UCSD-AML1 (cell line): ENCODE measurements at regions not wholly inside any gene's neighbourhood (a gene's known extent, or its start where the extent isn't known, plus 50 kb on each side); places are given as distances from the start of the nearest gene placed in this dataset.
"Not testable (repeated sequence)": the region's sequence is repeated elsewhere in the genome, so short reads cannot be mapped to it uniquely, and the experiment has no call there.

Experiments
- DNase-seq: peaks from one replicate; lab custom pipeline; 2025; ENCODE audit not compliant: unreplicated experiment; lab: John Stamatoyannopoulos, UW

DNA sequence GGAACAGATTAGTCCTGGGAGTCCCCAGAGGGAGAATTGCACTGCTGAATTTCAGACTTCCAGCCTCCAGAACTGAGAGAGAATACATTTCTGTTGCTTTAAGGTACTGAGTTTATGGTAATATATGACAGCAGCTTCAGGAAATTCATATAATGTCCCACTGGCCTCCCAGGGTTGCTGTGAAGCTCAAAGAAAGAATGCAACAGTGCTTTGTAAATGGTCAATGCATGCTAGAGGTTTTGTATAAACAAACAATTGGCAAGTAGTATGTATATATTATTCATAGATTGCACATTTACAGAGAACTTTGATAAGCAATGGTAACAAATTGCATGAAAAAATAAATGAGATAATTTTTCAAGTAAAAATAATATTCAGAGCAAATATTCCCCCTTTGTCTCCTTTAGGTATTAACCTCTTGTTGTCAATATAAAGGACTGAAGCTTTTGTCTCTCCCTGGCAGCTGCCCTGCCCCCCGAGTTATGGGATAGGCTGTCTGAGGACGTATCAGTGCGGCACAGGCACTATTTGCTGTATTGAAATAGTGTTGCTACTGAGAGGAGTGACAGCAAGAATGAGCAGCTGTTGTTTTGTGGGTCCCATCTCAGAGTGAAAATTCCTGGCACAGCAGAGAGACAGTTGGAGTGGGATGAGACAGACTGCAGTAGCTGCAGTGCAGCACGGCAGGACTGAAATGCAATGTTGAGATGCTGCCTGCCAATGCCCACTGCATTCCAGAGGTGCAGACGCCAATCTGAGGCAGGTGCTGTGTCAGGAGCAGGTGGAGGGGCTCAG lies 194.2 kb upstream of the GLRA1 start:
- no peak for DNase-seq

DNA sequence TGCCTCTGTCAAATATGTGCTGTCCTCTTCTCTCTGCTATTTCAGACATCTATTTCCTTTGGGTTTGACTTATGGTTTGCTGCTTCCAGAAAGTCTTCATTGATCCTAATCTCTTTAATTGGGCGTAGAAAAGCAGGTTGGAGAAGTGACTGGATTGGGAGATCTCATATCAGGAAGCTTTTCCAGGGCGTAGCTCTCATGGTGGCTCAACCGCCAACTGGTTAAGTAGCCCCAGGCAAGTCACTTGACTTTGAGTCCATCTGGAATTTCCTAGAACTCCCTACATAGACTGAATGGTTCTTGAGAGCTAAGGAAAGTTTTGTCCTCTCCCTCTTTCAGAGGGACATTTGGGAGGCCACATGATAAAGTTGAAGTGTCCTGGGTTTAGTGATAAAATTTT lies 192.3 kb upstream of the GLRA1 start:
- no peak for DNase-seq

DNA sequence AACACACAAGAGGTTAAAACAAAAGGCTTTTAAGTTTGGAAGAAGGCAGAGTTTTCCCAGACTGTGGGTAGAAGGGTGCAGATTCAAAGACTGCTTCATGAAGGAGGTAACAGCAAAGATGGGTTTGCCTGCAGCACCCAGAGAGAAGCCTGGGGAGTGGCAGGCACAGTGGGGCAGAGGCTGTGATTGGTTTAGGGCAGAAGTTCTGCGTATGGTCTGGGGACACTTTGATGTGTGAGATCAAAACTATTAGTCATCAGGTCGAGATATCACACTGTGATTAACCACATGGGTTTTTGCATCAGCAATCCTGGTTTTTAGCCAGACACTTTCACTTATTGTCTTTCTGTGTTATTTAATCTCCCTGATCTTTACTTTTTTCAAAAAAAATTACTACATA lies 188.8 kb upstream of the GLRA1 start:
- DNase-seq: no peak

DNA sequence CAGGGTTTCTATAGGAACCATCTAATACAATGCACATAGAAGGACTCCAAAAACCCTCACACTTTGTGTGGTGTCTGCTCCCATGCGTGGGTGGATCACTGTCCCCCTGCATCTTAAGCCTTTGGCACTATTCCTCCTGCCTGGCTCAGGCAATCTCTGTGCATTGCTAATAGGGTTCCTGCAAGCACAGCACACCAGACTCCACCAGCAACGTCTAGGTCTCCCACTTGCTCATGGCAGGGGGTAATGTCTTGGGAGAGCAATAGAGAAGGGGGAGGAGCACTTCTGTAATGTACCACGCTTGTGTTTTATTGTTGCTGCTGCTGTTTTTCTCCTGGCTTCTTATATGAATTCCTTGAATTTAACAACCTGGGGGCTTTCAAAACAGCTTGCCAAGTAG lies 182.6 kb upstream of the GLRA1 start:
- DNase-seq: no peak

DNA sequence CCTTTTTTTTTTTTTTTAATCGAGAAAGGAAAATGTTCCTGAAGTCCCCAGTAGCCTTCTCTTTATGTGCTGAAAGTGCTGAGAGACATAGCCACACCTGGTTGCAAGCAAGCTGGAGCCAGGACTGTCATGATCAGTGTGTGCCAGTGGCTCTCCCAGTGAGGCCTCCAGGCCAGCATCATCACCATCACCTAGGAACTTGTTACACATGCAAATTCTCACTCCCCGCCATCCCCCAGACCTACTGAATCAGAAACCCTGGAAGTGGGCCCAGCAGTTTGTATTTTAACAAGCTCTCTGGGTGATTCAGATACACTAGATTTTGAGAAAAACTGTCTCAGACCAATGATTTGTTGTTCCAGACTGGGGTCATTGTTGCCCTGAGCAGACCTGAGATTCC lies 181.9 kb upstream of the GLRA1 start:
- no peak for DNase-seq

DNA sequence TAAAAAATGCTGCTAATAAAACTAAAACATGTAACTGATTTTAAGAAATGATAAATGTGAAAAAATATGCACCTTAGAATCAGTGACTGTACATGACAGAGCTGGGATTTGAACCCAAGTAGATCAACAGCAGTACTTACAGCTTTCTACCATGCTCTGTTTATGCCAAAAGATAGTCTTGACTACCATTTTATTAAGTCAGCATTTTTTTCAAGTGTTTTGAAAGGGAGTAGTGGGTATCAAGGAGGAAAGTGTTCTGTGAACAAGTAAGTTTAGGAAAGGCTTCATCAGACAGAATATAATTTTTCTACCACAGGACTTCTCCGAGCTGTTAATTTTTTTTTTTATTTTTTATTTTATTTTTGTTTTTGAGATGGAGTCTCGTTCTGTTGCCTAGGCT lies 180.4 kb upstream of the GLRA1 start:
- no peak for DNase-seq

DNA sequence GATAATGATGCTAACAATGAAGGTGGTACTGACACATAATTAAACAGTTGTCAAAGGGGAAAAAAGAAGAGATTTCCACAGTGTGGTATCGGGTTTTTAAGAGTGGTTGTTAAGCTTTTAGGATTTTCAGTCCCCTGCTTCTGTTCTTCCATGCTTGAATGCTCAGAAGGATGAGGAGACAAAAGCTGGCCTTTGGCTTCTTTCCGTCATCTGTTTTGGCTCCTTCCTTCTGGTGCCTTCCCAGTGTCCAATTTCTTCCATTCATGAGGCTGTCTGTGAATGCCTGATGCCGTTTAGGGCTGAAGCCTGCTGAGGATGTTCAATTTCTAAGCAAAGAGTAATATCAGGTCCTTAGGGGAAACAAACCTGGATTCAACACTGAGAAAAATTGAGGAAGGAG lies 179.6 kb upstream of the GLRA1 start:
- DNase-seq: no peak

DNA sequence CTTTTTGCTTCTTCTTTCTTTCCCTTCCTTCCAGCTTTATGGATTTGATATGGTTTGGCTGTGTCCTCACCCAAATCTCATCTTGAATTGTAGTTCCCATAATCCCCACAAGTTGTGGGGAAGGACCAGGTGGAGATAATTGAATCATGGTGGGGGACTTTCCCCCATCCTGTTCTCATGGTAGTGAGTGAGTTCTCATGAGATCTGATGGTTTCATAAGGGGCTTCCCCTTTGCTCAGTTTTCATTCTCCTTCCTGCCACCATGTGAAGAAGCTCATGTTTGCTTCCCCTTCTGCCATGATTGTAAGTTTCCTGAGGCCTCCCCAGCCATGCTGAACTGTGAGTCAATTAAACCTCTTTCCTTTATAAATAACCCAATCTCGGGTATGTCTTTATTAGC lies 178.3 kb upstream of the GLRA1 start:
- not testable (repeated sequence) for DNase-seq

DNA sequence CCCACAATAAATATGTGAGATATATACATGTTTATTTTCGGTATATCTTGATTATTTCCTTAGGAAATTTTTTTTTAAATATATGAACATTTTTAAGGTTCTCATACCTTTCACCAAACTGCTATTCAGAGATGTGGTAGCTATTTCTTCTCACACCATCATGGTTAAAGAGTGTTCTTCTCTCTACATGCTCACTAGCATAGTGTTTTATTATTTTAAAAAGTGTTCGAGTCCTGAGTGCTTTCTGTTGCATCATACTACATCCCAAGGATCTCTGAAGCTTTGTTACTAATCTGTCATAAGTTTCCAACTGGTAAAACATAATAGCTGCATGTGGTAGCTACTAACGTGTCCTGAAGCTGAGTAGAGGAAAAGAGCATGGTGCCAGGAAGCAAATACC lies 177.4 kb upstream of the GLRA1 start:
- no peak for DNase-seq

DNA sequence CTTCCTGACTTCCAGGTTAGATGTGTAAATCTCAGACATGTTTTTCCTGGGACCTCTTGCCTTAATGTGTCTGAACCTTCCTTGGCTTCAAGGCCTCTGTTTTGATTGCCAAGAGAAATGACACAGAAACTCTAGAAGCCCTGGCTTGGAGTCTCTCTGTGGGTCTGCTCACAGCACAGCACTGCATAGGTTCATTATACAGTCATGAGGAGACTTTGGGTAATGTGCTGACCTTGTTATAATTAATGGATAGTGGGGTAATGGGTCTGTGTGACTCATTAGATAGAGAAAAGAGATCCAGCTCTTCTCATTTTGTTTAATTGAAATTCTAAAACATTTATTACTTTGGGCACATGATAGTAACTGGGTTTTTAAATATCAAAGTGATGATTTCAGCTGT lies 175.8 kb upstream of the GLRA1 start:
- no peak for DNase-seq

DNA sequence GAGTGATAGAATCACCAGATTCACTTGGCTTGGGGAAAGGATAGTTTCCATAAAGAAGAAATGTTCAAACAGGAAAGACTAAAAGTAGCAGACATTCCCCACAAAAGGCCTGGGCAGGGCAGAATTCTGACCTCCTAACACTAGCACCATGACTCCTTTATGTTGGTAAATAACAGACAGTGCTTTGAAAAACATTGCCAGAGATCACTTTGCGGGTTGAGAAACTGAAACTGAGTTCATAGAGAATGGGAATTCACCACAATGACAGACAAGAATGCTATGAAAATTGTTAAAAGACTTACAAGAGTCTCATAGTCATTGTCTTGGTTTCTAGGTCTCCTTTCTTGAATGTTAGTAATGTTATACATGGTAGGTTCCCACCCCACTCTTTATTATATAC lies 172.5 kb upstream of the GLRA1 start:
- DNase-seq: no peak

DNA sequence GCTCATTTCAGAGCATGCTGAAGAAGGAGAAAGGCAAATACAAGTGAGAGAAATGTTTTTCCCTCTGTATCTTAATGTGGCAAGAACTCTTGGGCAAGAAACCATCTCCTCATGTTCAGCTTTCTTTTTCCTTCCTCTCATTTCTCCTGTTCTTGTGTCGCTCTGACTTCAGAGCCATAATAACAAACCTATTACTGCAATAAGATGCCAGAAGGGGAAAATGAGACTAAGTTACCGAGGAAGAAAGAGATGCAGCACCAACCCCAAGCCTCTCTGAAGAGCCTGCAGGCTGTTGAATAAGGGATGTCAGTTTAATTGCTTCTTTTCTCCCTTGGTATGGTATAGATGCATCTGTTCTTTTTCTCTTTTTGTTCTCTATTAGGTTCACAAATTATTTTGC lies 170.1 kb upstream of the GLRA1 start:
- DNase-seq: no peak

DNA sequence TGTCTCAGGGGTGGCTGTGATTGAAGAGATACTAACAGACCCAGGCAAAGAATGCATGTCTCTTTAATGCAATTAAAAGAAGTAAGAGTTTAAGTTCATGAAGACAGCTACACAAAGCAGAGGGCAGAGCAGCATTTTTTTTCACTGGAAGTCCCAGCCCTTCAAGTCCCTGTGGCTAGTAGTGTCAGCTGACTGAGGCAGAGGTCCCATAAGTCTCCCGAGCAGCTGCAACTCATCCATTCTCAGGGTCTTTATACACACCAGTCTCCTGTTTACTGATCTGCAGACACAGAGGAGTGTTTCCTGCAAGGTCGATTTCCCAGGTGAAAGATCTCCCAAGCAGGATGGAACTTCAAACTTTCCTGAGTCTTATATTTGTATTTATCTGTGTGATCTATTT lies 169.4 kb upstream of the GLRA1 start:
- no peak for DNase-seq

DNA sequence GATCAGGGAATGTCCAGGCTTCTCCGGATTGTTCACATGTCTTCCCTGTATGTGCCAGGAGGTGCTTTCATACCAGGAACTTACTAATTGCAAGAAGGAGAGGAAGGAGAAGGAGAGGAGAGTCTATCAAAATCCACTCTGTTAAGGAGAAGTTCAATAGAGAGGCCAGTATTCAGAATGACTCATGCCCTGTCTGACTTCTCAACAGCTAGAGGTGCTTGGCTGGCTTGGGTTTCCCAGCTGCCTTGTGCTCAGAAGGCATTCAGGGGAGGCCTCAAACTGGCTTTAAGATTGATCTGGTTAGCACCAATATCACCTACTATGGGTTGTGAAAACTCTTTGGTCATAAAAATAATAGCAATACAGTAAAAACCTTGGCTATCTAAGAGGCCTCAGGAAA lies 167.9 kb upstream of the GLRA1 start:
- DNase-seq: no peak

DNA sequence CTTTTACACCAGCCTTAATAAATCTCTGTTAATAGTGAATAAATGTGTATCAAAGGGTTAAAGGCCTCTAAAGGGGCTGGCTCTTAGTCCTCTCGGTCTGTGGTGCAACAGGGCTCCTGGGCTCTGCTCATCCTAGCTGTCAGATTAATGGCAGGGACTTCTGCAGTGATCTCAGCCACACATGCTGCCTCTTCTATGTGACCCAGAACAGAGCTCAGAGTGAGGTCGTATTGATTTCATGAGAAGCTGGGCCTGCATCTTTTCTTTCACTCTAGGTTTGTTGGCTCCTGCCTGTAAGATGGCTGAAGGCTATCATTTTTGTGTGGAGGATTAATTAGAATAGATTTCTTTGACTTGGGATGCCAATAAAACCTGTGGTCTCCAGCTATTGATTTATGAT lies 165.0 kb upstream of the GLRA1 start:
- DNase-seq: no peak

DNA sequence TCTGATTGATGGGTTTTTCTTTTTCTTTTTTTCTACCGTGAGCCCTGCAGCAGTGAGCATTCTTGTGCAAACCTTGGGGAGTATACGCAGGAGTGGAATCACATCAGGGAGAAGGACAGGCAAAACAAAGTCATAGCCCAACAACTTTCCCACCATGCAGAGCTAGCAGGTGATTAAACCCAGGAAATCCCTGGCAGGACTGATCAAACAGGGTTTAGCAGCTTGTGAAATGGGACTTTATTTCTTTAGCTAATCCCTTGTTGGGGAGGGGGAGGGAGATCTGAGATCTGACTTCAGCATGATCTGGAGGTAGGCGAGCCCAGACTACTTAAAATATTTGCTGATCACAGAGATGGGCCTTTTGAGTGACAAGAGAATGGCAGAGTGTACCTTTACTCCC lies 162.0 kb upstream of the GLRA1 start:
- DNase-seq: no peak

DNA sequence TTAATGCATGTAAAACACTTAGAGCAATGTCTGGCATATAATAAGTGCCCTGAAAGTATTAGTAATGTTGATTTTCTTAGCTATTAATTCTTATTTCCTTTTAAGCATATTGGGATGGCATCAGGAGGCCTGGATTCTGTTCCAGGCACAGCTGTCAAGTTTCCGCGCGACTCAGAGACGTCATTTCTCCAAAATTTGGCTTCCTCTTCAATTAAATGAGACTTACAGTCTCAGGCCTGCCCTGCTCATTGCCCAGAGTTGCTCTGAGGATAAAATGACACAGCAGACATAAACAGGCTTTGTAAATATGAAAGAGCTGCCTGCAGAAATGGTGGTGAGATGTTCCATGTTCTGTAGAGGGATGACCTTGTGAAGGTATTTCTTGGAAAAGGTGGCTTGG lies 159.8 kb upstream of the GLRA1 start:
- no peak for DNase-seq

DNA sequence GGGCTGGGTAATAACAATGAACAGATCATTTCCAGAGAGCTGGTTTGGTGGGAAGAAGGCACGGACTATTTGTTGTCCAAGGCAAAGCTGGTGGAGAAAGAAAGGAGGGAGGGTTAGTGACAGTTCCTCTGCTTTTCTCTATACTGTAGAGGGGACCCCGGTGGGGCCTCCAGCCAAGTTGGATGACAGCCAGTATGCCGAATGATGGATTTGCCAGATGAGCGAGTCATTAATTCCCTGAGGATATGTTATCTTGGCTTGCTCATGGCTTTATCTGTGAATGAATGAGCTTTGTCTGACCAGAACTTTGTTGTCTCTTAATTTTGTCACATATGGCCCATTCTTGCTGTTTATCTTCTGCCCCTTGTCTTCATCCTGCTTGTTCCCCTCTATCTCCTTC lies 158.6 kb upstream of the GLRA1 start:
- no peak for DNase-seq

DNA sequence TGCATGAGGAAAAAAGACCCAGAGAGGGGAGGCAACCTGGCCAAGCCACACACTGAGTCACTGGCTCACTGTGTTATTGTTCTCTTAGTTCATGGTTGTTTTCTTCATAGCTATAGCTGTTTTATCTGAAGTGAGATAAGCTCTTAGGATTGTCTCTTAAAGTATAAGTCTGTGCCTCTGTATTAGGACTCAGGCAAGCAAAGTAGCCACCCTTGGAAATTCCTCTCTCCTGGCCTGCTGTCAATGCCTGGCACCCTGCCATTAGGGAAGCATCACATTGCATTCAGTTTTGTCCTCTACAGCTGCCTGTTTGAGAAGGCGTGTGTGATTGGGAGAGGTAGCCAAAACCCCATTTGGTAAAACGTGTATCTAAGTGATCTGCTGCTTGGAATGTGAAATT lies 147.4 kb upstream of the GLRA1 start:
- DNase-seq: no peak

DNA sequence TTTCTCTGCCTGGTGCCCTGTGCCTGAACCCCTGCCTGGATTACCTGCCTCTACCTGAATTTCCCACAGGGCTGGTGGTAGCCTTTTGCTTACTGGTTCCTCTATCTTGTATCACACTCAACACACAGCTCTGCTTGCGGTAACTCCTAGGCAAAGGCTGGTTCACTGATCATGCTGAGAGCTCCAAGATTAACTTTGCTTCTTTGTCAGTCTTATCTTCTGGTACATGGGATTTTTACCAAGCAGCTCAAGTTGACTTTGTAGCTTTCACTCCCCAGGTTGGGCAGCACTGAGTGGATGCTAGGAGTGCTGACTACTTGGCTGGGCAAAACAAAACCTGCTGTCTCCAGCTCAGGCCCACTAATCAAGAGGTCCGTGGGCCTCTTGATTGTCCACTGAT lies 145.9 kb upstream of the GLRA1 start:
- DNase-seq: no peak

DNA sequence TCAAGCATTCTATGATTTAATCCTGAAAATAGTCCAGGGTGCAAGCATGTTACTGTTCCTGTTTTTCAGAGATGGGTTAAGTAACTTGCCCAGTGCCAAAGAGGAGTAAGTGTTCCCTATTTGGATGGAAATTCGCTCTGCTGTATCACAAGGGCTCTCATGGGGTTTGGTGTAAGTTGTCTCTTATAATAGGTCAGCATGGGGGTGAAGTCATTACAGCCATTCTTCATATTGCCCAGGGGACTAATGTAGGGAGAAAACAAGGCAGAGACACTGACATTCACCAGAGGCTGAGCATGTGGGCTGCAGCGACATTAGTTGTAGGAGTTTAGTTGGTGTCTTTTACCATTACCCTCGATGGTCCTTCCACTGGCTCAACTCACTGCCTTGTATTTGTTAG lies 142.1 kb upstream of the GLRA1 start:
- no peak for DNase-seq

DNA sequence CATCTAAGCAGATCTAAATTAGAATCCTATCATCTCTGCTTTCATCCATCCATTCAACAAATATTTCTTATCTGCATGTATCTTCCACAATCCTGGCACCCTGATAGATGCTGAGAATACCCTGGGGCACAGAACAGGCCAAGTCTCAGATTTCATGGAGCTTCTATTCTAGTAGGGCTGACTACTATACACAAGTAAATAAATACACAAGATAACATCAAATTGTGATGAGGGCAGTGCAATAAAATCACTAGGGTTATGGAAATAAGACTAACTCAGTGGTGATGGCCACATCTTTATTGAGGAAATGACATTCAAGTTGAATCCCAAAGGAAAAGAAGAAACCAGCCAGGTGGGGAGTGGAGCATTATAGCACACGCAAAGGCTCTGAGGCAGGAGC lies 138.4 kb upstream of the GLRA1 start:
- no peak for DNase-seq

DNA sequence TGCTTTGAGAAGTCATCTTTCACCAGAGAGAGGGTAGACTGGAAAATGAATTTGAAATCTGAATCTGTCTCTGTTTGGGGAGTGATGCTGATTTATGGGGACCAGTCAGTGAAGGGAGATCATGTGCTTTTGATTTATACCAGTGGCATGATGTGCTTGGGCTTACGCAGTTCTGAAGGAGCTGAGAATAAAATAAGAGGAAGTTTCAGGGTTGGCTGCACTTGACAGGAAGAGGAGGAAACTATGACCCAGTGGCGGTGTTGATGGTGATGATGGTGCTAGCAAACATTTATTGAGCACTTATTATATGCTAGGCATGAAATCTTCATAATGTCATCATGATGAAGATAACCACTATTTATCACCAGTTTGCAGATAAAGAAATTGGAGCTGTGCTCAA lies 136.4 kb upstream of the GLRA1 start:
- DNase-seq: no peak

DNA sequence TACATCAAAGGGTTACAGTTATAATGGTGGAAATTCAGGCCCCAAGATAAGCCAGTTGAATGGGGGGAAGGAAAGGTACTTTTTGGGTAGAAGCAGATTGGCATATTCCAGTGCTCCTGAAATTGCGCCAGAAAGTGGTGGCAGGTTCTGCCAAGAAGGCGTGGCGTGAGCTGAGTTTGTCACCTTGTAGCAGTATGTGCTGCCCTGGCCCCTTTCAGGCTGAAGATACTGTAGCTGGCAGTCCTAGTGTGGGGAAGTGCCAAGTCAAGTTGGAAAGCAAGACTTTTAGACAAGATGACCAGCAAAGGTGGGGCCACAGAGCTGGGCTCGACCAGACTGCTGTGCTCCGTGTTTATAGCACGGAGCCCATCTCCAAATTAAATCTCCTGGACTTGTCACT lies 133.6 kb upstream of the GLRA1 start:
- no peak for DNase-seq
